ENCODE measurements at regions not wholly inside any gene's neighbourhood (a gene's known extent, or its start where the extent isn't known, plus 50 kb on each side); places are given as distances from the start of the nearest gene placed in this dataset.

DNA sequence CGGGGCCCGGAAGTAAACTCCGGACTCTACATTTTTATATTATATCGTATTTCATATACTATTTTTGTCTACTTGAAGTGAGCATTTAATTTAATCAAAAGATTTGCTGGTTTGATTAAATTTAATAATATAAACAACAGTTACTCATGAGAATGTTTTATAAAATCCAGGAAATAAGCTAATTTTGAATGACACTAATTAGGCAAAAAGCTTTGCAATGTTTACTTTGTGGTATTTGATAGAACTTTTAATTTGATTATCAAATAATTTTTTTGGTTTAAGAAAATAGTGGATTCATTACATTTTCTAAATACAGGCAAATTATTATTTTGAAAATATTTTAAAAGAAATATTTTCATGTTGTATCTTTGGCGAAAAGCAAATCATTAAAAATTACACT is 900.4 kb upstream of the CDH2 start:
- TF ChIP-seq, protein P1, sequence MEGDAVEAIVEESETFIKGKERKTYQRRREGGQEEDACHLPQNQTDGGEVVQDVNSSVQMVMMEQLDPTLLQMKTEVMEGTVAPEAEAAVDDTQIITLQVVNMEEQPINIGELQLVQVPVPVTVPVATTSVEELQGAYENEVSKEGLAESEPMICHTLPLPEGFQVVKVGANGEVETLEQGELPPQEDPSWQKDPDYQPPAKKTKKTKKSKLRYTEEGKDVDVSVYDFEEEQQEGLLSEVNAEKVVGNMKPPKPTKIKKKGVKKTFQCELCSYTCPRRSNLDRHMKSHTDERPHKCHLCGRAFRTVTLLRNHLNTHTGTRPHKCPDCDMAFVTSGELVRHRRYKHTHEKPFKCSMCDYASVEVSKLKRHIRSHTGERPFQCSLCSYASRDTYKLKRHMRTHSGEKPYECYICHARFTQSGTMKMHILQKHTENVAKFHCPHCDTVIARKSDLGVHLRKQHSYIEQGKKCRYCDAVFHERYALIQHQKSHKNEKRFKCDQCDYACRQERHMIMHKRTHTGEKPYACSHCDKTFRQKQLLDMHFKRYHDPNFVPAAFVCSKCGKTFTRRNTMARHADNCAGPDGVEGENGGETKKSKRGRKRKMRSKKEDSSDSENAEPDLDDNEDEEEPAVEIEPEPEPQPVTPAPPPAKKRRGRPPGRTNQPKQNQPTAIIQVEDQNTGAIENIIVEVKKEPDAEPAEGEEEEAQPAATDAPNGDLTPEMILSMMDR (conservative IDR thresholded peaks at IDR 0.05), result no peak
- TF ChIP-seq ZFX (IDR thresholded peaks at IDR 0.05), result no peak
